HUES6 (cell line): ENCODE measurements at regions not wholly inside any gene's neighbourhood (a gene's known extent, or its start where the extent isn't known, plus 50 kb on each side); places are given as distances from the start of the nearest gene placed in this dataset.
"Not testable (repeated sequence)": the region's sequence is repeated elsewhere in the genome, so short reads cannot be mapped to it uniquely, and the experiment has no call there.

Experiments used
- H3K27ac ChIP-seq: 2 replicates; pipeline ENCODE4 v1.7.0; 2013; ENCODE audit warnings: low read depth, mild to moderate bottlenecking, low read length, inconsistent platforms
- H3K27me3 ChIP-seq: 2 replicates; pipeline ENCODE4 v1.6.1; 2013; ENCODE audit warnings: low read length; ENCODE audit not compliant: control insufficient read depth, insufficient read depth
- H3K36me3 ChIP-seq: 2 replicates; pipeline ENCODE4 v1.6.1; 2013; ENCODE audit warnings: low read length; ENCODE audit not compliant: control insufficient read depth, insufficient read depth
- H3K4me1 ChIP-seq: 2 replicates; pipeline ENCODE4 v1.6.1; 2013; ENCODE audit warnings: low read length; ENCODE audit not compliant: control insufficient read depth, insufficient read depth
- H3K4me3 ChIP-seq: 2 replicates; pipeline ENCODE4 v1.5.1; 2013; ENCODE audit warnings: low read depth, low read length
- H3K9ac ChIP-seq: one replicate; pipeline ENCODE4 v1.6.1; 2013; ENCODE audit warnings: mild to moderate bottlenecking, low read length
- H3K9me3 ChIP-seq: 2 replicates; pipeline ENCODE4 v1.6.1; 2013; ENCODE audit warnings: low read depth, low read length; ENCODE audit not compliant: control insufficient read depth, insufficient read depth

DNA sequence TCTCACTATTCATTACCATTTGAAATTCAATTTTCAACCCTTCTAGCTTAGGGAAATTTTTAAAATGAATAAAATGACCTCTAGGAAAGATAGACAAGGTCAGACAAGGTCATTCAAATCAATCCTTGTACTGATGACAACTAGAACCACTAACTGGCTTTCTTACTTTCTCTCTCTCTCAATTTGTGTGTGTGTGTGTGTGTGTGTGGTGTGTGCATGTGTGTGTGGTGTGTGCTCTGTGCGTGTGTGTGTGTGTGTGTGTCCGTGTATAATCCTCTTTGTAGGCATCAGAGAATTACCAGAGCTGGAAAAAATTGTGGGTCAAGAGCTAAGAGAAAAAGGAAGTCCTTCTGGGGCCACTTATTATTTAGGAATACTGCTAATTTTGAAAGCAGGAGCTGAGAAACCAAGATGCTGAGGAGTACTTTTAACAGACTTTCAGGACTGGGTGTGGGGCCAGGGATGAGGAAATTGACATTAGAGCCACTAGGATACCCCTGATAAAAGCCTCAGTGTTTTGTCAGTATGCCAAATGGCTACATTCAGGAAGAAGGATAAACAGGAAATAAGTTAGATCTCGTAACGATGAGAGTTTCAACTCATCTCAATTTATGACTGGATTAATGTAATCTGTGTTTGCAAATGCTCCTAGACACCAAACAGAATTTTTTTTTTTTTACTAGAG, 723.3 kb downstream of the CETN3 start:
- H3K9me3 ChIP-seq: no peaks in the 10 kb centered on the region
- no peak overlapping the region for H3K27ac ChIP-seq
- no peaks in the 10 kb centered on the region for H3K27me3 ChIP-seq
- no peaks in the 10 kb centered on the region for H3K36me3 ChIP-seq
- no peaks in the 10 kb centered on the region for H3K4me1 ChIP-seq
- no peak overlapping the region for H3K4me3 ChIP-seq
- no peak overlapping the region for H3K9ac ChIP-seq

DNA sequence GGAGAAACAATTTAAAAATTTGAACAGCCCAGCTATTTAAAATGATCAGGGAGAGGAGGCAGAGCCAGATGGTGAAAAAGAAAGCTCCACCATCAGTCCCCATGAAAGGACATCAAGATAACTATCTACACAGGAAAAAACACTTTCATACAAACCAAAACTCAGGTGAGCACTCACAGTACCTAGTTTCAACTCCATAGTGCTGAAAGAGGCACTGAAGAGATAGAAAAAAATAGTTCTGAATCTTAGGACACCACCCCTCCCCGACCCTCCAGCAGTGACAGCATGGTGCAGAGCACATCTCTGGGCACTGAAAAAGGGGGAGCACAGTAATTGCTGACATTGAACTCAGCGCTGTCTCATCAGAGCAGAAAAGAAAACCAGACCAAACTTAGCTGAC, 732.9 kb downstream of the CETN3 start:
- peaks cover 16% of the 10 kb centered on the region for H3K4me1 ChIP-seq
- no peaks in the 10 kb centered on the region for H3K27me3 ChIP-seq
- H3K36me3 ChIP-seq: no peaks in the 10 kb centered on the region

DNA sequence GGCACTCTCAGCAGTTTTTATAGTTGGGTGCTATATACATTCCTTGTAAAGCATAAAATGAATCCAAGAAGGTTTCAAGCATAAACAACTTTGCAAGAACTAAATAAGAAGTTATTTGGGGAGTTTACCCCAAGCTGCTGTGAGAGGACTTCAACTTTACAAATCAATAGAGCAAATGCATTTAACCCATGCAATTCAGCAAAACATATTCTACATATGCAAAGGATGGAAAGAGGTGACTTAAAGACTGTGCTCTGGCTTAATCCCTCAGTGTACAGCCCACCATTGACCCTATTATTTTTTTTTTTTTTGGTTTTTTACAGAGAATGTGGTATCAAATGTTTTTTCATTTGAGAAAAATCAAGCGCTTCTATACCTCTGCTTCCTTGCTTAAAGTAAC, 736.5 kb downstream of the CETN3 start:
- Histone ChIP-seq H3K27ac (no peak overlapping the region), H3K36me3 (no peaks in the 10 kb centered on the region), H3K9ac (no peak overlapping the region), H3K27me3 (no peaks in the 10 kb centered on the region), H3K9me3 (no peaks in the 10 kb centered on the region), H3K4me1 (peaks cover 16% of the 10 kb centered on the region), H3K4me3 (no peak overlapping the region)

More for the DNA sequence above, 732.9 kb downstream of the CETN3 start:
- Histone ChIP-seq H3K4me3 (no peak overlapping the region), H3K27ac (no peak overlapping the region), H3K9ac (no peak overlapping the region), H3K9me3 (no peaks in the 10 kb centered on the region)

DNA sequence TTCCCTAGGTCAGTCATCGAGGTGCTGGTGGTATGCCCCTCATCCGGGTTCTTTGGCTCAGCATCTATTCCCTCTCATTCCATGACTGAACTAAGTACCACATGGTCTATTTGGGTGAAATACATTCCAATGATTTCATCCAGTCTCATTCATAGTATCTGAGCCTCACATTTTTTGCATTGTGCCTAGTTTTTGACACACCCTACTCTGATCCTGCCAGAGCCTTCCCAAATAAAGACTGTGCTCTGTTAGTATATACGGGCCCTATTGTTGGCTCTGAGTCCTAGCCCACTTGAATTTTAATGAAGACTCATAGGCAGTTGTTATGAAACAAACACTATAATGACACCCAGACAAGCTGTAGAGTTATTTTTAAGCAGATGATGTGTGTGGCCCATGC, 740.7 kb downstream of the CETN3 start:
- H3K27ac ChIP-seq: no peak overlapping the region

DNA sequence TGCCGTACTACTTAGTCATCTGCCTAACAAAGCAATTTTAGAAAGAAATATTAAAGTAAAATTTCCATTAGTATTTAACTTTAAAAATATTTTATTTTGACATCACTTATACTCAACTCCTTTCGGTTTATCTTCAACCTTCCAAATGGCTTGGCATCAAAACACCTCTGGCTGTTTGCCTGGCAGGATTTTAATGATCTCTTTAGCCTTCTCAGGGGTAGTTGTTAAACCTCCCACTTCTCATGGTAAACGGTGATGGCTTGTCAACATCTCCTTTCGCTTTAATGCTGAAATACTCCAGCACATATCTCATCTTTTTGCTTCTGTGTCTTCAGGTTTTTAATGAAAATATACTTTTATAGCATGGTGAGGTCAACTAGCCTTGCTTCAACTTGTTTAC, 747.1 kb downstream of the CETN3 start:
- H3K9ac ChIP-seq: no peak overlapping the region
- no peaks in the 10 kb centered on the region for H3K27me3 ChIP-seq
- H3K4me3 ChIP-seq: no peak overlapping the region
- H3K27ac ChIP-seq: no peak overlapping the region
- H3K4me1 ChIP-seq: no peaks in the 10 kb centered on the region
- no peaks in the 10 kb centered on the region for H3K36me3 ChIP-seq
- H3K9me3 ChIP-seq: peaks cover 2% of the 10 kb centered on the region; the same call in 1 of the 2 replicates

More for the DNA sequence above, 740.7 kb downstream of the CETN3 start:
- H3K4me1 ChIP-seq: peaks cover 16% of the 10 kb centered on the region
- H3K4me3 ChIP-seq: no peak overlapping the region
- H3K36me3 ChIP-seq: no peaks in the 10 kb centered on the region
- no peak overlapping the region for H3K9ac ChIP-seq
- no peaks in the 10 kb centered on the region for H3K27me3 ChIP-seq
- H3K9me3 ChIP-seq: peaks cover 2% of the 10 kb centered on the region; the same call in 1 of the 2 replicates

DNA sequence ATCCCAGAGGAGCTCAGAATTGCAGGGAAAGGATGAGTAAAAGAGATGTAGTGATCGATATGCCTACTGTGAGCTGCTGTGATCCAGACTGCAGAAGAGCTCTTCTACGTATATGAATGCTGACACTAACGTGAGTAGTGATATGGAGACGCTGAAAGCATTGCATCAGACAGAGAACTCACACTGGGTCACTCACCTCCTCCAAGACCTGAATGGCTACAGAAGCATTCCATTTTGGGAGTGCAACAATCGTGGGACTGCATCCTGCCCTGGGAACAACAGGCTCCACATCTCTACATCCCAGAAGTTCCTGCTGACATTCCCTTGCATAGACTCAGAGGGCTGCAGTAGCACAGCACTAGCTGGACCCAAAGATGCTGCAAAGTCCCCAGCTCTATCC, 755.9 kb upstream of the MEF2C start:
- Histone ChIP-seq H3K4me3 (no peak overlapping the region), H3K36me3 (no peaks in the 10 kb centered on the region), H3K9me3 (peaks cover 11% of the 10 kb centered on the region), H3K27ac (no peak overlapping the region), H3K4me1 (no peaks in the 10 kb centered on the region), H3K27me3 (no peaks in the 10 kb centered on the region), H3K9ac (no peak overlapping the region)

DNA sequence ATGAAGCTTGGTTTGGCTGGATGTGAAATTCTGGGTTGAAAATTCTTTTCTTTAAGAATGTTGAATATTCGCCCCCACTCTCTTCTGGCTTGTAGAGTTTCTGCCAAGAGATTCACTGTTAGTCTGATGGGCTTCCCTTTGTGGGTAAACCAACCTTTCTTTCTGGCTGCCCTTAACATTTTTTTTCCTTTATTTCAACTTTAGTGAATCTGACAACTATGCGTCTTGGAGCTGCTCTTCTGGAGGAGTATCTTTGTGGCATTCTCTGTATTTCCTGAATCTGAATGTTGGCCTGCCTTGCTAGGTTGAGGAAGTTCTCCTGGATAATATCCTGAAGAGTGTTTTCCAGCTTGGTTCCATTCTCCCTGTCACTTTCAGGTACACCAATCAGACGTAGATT, 751.2 kb upstream of the MEF2C start:
- not testable (repeated sequence) for H3K9ac ChIP-seq, H3K4me1 ChIP-seq, H3K27ac ChIP-seq, H3K36me3 ChIP-seq, H3K4me3 ChIP-seq, H3K27me3 ChIP-seq
- peaks cover 14% of the 10 kb centered on the region for H3K9me3 ChIP-seq

DNA sequence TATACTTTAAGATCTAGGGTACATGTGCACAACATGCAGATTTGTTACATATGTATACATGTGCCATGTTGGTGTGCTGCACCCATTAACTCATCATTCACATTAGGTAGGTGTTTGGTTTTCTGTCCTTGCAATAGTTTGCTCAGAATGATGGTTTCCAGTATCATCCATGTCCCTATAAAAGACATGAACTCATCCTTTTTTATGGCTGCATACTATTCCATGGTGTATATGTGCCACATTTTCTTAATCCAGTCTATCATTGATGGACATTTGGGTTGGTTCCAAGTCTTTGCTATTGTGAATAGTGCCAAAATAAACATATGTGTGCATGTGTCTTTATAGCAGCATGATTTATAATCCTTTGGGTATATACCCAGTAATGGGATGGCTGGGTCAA, 747.1 kb upstream of the MEF2C start:
- H3K9me3 ChIP-seq: not testable (repeated sequence)

DNA sequence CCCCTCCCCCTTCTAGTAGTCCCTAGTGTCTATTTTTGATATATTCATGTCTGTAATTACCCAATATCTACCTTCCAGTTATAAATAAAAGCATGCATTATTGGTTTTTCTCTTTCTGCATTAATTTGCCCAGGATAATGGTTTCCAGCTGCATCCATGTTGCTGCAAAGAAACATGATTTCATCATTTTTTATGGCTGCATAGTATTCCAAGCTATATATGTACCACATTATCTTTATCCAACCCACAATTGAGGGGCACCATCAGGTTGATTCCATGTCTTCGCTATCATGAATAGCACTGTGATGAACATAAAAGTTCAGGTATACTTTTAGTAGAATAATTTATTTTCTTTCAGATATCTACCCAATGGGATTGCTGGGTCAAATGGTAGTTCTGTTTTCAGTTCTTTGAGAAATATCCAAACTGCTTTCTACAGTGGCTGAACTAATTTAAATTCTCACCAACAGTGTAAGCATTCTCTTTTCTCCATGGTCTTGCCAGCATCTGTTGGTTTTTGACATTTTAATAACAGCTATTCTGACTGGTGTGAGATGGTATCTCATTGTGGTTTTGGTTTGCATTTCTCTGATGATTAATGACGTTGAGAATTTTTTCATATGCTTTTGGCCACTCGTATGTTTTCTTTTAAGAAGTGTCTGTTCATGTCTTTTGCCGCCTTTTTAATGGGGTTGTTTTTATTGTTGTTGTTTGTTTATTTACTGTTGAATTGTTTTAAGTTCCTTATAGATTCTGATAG, 746.1 kb upstream of the MEF2C start:
- H3K27me3 ChIP-seq: no peaks in the 10 kb centered on the region
- H3K4me3 ChIP-seq: no peak overlapping the region
- peaks cover 9% of the 10 kb centered on the region for H3K9me3 ChIP-seq
- no peaks in the 10 kb centered on the region for H3K4me1 ChIP-seq
- no peak overlapping the region for H3K27ac ChIP-seq
- H3K9ac ChIP-seq: no peak overlapping the region
- no peaks in the 10 kb centered on the region for H3K36me3 ChIP-seq

More for the DNA sequence above, 747.1 kb upstream of the MEF2C start:
- H3K4me3 ChIP-seq, H3K27ac ChIP-seq, H3K27me3 ChIP-seq, H3K4me1 ChIP-seq, H3K36me3 ChIP-seq, H3K9ac ChIP-seq: not testable (repeated sequence)

DNA sequence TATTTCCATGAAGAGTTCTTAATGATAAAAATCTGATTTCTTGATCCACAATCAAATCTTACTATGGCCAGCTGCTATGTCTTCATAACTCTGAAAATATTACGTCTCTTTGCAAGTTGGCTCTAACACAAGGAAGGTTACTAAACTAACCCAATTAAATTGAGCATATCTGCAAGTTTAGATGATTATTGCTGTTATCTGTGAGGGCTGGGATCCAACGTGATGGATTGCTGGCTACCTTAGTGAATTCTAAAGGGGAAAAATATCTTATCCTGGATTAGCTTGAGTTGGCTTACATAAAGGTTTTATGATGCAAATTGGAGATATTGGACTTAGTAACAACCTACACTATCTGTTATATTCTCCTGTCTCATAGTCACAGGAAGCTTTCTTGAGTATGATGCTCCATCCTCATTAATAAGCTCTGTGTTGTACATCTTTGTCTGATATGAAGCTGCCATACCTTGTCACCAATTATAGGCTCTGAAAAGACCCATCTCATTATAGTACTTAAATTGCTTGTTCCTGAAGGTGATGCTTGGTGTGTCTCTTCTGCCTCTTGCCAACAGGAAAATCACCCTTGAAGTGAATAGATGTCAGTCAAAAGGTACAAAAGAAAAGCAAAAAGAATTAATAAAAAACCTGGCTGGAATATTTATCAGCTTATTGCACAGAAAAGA, 733.0 kb upstream of the MEF2C start:
- Histone ChIP-seq H3K9ac (no peak overlapping the region), H3K36me3 (no peaks in the 10 kb centered on the region), H3K27ac (no peak overlapping the region), H3K4me3 (no peak overlapping the region), H3K9me3 (peaks cover 3% of the 10 kb centered on the region), H3K4me1 (no peaks in the 10 kb centered on the region), H3K27me3 (no peaks in the 10 kb centered on the region)
